HG02798 (cell line): ENCODE measurements at regions not wholly inside any gene's neighbourhood (a gene's known extent, or its start where the extent isn't known, plus 50 kb on each side); places are given as distances from the start of the nearest gene placed in this dataset.

Experiments
- ATAC-seq: cut with Tn5 transposase; IDR thresholded peaks from one replicate; pipeline ENCODE4 v1.9.1; 2021; ENCODE audit warnings: mild to moderate bottlenecking; ENCODE audit not compliant: unreplicated experiment, poor library complexity

DNA sequence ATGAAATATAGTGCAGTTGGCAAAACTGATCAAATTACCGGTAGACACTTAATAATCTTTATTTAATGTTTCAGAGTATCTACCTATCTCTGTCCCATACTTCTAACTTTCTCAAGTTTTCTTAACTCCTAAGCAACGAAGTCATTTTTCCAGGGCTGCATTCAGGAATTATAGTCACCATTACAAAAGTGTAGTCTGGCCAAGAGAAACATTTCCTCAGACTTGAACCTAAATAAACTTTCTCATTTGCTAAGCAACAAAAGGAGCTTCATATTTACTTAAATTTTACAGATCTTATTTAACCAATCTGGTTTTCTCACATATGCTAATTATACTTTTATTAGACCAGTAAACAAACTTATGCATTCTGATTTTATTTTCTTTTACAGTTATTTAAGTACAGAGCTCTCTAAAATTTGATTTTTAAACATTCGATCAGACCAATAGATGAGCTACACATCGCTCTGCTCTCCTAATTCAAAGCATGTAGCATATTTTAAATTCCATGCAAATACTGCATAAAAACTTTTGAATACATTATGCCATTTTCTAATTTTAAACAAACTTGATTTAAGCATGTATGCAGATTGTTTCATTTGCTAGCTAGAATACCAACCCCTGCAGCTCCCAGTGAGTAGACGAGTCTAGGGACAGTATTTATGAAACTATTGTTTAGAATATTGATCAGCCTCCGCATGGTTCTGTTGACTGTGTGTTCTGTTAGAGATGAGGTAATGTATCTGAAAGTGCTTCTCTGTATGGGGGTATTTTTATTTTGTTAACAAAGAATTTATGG lies 201.4 kb downstream of the CHRM3 start:
- no peak for ATAC-seq

- no peak for ATAC-seq
Observed at GRCh38 chr1:239590556-239590955, 204.2 kb downstream of the CHRM3 start.

- ATAC-seq, result no peak
Observed at GRCh38 chr1:239593527-239593926, 207.2 kb downstream of the CHRM3 start.

GRCh38 chr1:239600588-239600987 lies 214.2 kb downstream of the CHRM3 start:
- no peak for ATAC-seq

GRCh38 chr1:239601108-239601507 lies 214.7 kb downstream of the CHRM3 start:
- no peak for ATAC-seq

DNA sequence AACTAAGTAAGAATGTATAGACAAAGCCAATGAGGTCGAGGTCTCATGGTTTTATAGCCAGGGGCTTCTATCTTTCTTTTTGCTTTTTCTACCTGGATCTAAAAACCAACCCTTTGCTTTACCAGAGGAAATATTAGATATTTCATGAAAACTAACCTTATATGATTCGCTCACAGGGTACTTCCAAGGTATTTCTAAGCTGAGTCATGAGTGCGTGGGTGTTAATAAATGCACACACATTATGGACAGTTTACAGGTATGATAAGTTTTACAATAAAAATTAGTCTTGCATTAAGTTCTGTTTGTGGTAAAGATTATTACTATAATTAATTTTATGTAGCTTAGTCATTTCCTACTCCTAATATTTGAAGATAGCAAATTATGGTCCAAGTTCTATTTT lies 217.2 kb downstream of the CHRM3 start:
- no peak for ATAC-seq

DNA sequence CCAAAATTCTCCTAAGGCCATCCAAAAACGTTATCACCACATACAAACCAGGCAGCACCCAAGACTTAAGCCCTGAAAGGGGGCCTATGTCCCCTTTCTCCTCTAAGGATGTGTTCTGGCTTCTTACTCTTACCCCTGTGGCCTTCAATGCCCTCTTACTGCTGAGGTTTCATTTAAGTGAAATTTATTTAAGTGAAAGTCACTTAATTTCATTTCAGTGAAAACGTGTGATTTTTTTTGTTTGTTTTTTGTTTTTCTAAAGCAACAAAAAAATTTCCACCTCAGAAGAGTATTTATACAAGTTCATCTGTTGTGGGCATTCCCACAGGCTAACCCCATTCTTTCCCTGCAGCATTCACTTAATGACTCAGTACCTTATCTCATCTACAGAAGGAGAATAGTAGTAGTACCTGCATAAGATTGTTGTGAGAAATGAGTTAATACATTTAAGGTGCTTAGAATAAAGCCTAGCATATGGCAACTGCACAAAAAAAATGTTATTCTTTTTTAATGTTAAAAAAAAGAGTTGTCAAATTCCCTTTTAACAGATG lies 220.6 kb downstream of the CHRM3 start:
- ATAC-seq, result no peak

GRCh38 chr1:239608469-239608868 lies 222.1 kb downstream of the CHRM3 start:
- ATAC-seq, result no peak

- no peak for ATAC-seq
Observed at GRCh38 chr1:239612379-239612778, 226.0 kb downstream of the CHRM3 start.

DNA sequence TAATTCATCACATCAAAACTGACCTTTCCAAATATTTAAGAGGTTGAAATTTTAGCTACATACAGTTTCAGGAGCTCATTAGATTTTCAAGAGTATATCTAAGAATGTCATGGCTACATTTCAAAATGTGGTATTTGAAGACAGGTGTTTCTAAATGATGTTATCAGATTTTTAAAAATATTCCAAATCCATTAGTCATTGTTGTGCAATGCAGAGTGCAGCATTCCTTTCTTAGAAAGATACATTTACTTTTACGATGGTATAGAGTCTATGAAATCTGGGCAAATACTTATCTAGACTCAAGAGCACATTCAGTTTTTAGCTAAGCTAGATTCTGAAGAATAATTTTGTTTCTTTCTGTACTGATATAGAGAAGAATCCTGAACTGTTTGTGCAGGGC lies 230.3 kb downstream of the CHRM3 start:
- ATAC-seq, result no peak

- no peak for ATAC-seq
Observed at GRCh38 chr1:239617259-239617658, 230.9 kb downstream of the CHRM3 start.

- no peak for ATAC-seq
Observed at GRCh38 chr1:239617731-239618130, 231.4 kb downstream of the CHRM3 start.

DNA sequence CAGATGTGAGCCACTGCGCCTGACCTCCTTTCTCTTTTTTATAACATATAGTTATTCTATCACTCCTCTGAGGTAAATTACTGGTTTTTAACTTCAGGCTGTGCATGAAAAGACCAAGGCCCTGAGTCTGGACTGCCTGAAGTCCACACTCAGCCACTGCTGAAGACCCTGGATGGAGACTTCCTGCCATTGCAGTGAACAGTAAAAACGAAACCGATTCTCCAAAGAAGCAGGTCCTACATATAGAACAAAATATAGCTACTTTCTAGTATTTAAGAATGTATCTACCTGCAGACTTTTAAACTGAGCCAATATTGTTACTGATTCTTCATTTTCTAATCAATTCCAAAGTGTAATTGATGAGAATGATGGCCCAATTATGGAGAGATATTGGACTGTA lies 232.8 kb downstream of the CHRM3 start:
- ATAC-seq, result no peak

DNA sequence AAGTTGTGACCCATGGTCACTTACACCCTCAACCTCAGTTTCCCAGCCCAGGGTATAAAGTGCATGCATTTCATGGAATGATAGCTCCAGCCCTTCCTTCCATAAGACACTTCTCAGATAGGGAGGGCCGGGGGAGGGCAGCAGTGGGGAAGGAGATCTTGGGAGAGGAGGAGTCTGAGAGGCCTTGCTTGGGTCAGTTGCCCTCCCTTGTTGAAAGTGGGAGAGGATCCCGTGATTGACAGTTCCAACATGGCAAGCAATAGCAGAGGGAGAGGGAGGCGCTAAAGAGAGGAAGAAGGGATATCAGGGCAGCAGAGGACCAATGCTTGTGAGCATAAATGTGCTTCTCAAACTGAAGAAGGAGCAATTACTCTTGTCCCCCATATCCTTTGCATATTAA lies 244.4 kb downstream of the CHRM3 start:
- no peak for ATAC-seq

GRCh38 chr1:239633432-239633831 lies 247.1 kb downstream of the CHRM3 start:
- ATAC-seq, result no peak

DNA sequence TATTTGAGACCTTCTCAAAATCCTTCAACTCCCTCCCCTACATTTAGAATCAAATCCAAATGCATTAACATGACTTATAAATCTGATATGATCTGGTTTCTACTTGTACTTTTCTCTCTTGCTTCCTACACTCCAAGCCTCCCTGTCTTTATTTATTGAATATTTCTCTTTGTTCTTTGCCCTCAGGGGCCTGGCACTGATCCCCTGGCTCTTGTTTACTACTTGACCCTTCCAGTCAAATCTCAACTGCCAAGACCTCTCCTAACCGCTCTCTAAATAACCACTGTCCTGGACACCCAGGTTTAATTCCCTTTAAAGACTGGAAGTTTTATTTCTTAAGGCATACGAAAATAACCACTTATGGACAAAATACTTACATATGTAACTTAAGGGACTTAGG lies 248.9 kb downstream of the CHRM3 start:
- ATAC-seq, result no peak

GRCh38 chr1:239636347-239636746 lies 250.0 kb downstream of the CHRM3 start:
- ATAC-seq, result no peak

- ATAC-seq, result no peak
Observed at GRCh38 chr1:239644604-239645003, 258.2 kb downstream of the CHRM3 start.

DNA sequence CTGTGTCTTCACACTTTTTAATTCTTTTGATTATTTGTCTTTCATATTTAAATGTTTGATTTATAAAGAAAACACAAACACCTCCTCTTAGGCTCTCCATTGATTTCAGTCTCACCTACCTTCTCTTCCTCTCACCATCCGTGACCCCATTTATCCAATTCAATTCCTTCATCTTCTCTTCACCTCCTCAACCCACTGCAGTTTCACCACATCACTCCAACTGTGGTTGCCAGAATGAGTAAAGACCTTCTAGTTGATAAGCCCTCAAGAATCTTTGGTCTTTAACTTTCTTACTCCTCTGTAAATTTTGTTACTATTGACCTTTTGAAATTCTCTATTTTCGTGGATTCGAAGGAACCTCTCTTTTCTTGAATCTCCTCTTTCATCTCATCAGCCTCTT lies 260.7 kb downstream of the CHRM3 start:
- ATAC-seq, result no peak

DNA sequence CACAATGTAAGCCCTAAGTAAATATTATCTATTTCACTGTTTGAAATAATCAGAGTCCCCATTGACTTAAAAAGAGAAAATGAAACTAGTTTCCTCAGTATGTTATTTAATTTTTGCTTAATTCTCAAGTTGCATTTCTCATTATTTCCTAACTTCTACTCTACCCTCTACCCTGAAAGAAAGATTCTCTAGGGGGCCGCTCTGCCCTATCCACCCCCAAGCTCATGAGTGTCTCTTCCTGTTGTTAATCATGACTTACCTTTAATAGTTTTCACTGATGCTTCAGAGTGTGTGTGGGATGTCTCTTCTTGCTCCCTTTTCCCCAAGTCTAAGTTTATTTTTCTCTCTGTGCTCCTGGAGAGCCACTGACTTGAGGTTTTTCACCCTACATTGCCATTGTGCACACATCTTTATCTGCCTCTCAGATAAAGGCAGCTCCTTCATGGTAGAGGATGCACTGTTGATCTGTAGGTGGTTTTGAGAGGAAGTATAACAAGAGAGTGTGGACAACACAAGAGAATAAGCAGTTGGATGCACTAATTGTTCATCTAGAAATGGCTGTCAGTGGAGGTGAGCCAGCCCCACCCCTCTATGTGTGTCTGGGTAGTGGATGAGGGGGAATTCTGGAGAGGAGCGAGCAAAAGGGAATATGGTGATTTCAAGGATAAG lies 261.7 kb downstream of the CHRM3 start:
- ATAC-seq, result no peak

DNA sequence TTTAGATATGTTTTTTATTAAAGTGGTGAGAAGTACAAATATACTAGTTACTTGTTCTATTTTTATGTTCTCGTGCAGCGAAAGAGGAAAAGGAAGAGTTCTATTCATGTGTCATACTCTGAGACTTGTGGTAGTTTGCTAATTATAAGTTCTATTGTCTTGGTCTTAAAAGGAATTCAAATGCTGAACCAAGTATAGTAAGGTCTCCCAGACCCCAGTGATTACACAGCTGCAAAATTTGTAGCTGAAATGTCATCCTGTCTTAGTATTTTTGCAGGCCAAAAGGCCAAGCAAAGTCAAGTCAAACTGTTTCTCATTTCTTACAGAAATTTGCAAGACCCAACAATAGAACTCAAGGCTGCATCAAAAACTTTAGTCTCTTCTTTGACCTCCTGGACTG lies 268.7 kb downstream of the CHRM3 start:
- ATAC-seq, result no peak

- no peak for ATAC-seq
Observed at GRCh38 chr1:239657291-239657690, 270.9 kb downstream of the CHRM3 start.
